SU-DHL-6 (cell line): ENCODE measurements at regions not wholly inside any gene's neighbourhood (a gene's known extent, or its start where the extent isn't known, plus 50 kb on each side); places are given as distances from the start of the nearest gene placed in this dataset.

Experiments
- H2AFZ ChIP-seq: fragments of 200-600 bp; sonication (generic); 2 replicates; pipeline ENCODE4 v1.6.1; 2014; ENCODE audit warnings: low read depth, mild to moderate bottlenecking, moderate library complexity, mixed read lengths, antibody characterized with exemption, low read length; ENCODE audit not compliant: severe bottlenecking
- H3F3A ChIP-seq: fragments of 200-600 bp; shearing (Covaris generic); 2 replicates; pipeline ENCODE4 v1.6.0; 2016; ENCODE audit warnings: antibody characterized with exemption, mild to moderate bottlenecking; ENCODE audit not compliant: insufficient read depth
- H3K27ac ChIP-seq: fragments of 200-600 bp; sonication (generic); 2 replicates; pipeline ENCODE4 v1.5.1; 2016; ENCODE audit warnings: low read depth, mild to moderate bottlenecking, low read length, moderate library complexity, mixed read lengths
- H3K27me3 ChIP-seq: fragments of 200-600 bp; sonication (generic), shearing (Covaris generic); 2 replicates; pipeline ENCODE4 v1.6.0; 2014; ENCODE audit warnings: mild to moderate bottlenecking, low read length
- H3K36me3 ChIP-seq: fragments of 200-600 bp; sonication (generic); 2 replicates; pipeline ENCODE4 v1.6.1; 2014; ENCODE audit warnings: mild to moderate bottlenecking, low read length, mixed read lengths
- H3K4me2 ChIP-seq: fragments of 300-600, 200-600 bp; shearing (Covaris generic), sonication (generic); 2 replicates; pipeline ENCODE4 v1.6.0; 2014; ENCODE audit warnings: low read length, low read depth, mild to moderate bottlenecking; ENCODE audit not compliant: poor library complexity, severe bottlenecking
- H3K4me3 ChIP-seq: fragments of 200-600 bp; sonication (generic); 2 replicates; pipeline ENCODE4 v1.5.1; 2014; ENCODE audit warnings: antibody characterized with exemption, low read length, mild to moderate bottlenecking, mixed read lengths; ENCODE audit not compliant: insufficient read depth, poor library complexity, severe bottlenecking
- H3K79me2 ChIP-seq: fragments of 200-600 bp; sonication (generic); 2 replicates; pipeline ENCODE4 v1.6.1; 2014; ENCODE audit warnings: mild to moderate bottlenecking, low read length, moderate library complexity; ENCODE audit not compliant: insufficient read depth
- H3K9ac ChIP-seq: fragments of 200-600 bp; sonication (generic); 2 replicates; pipeline ENCODE4 v1.7.0; 2014; ENCODE audit warnings: mild to moderate bottlenecking, low read length
- H3K9me2 ChIP-seq: fragments of 200-600 bp; sonication (generic); replicated peaks from 2 replicates; pipeline ENCODE4 v1.6.1; 2014; ENCODE audit warnings: low read length; ENCODE audit not compliant: insufficient read depth
- H3K9me3 ChIP-seq: fragments of 200-600 bp; sonication (generic); 2 replicates; pipeline ENCODE4 v1.6.1; 2014; ENCODE audit warnings: low read length, mixed read lengths; ENCODE audit not compliant: insufficient read depth
- H4K20me1 ChIP-seq: fragments of 200-600 bp; sonication (generic); 2 replicates; pipeline ENCODE4 v1.6.1; 2014; ENCODE audit warnings: low read depth, mild to moderate bottlenecking, antibody characterized with exemption, low read length, moderate library complexity, mixed read lengths
- EZH2phosphoT487 ChIP-seq: fragments of 200-600 bp; sonication (generic), shearing (Covaris generic); conservative IDR thresholded peaks from 2 replicates; pipeline ENCODE4 v1.6.1; 2018; ENCODE audit warnings: mild to moderate bottlenecking, antibody characterized with exemption, low read length, moderate library complexity, mixed read lengths
- TF ChIP-seq, protein P1 (sequence below): fragments of 200-600 bp; sonication (generic); IDR thresholded peaks from one replicate; pipeline ENCODE4 v1.5.1; 2017; ENCODE audit warnings: antibody characterized with exemption, mild to moderate bottlenecking, low read length, moderate library complexity; ENCODE audit not compliant: insufficient read depth, poor library complexity, severe bottlenecking

DNA sequence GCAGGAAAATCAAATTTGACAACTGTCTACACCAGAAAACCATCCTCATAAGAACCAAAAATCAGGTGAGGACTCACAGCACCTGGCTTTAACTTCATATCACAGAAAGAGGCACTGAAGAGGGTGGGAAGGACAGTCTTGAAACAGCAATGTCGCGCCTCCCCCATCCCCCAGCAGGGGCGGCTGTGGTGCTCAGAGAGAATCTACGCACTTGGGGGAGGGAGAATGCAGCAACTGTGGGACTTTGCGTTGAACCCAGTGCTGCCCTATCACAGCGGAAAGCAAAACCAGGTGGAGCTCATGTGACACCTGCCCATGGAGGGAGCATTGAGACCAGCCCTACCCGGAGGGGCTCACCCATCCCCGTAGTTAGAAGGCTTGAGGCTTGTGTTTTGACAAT is 191.8 kb downstream of the MSX2 start:
- Histone ChIP-seq H3K9me2 (no peaks in the 10 kb centered on the region), H3F3A (no peaks in the 10 kb centered on the region), H3K4me2 (no peak overlapping the region), H2AFZ (no peak overlapping the region), H3K36me3 (no peaks in the 10 kb centered on the region), H3K27me3 (no peaks in the 10 kb centered on the region), H4K20me1 (no peaks in the 10 kb centered on the region), H3K27ac (no peak overlapping the region), H3K9me3 (no peaks in the 10 kb centered on the region), H3K9ac (no peak overlapping the region), H3K79me2 (no peaks in the 10 kb centered on the region), H3K4me3 (no peak overlapping the region)
- no peak for TF ChIP-seq EZH2phosphoT487
- TF ChIP-seq, protein P1, sequence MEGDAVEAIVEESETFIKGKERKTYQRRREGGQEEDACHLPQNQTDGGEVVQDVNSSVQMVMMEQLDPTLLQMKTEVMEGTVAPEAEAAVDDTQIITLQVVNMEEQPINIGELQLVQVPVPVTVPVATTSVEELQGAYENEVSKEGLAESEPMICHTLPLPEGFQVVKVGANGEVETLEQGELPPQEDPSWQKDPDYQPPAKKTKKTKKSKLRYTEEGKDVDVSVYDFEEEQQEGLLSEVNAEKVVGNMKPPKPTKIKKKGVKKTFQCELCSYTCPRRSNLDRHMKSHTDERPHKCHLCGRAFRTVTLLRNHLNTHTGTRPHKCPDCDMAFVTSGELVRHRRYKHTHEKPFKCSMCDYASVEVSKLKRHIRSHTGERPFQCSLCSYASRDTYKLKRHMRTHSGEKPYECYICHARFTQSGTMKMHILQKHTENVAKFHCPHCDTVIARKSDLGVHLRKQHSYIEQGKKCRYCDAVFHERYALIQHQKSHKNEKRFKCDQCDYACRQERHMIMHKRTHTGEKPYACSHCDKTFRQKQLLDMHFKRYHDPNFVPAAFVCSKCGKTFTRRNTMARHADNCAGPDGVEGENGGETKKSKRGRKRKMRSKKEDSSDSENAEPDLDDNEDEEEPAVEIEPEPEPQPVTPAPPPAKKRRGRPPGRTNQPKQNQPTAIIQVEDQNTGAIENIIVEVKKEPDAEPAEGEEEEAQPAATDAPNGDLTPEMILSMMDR: no peak

DNA sequence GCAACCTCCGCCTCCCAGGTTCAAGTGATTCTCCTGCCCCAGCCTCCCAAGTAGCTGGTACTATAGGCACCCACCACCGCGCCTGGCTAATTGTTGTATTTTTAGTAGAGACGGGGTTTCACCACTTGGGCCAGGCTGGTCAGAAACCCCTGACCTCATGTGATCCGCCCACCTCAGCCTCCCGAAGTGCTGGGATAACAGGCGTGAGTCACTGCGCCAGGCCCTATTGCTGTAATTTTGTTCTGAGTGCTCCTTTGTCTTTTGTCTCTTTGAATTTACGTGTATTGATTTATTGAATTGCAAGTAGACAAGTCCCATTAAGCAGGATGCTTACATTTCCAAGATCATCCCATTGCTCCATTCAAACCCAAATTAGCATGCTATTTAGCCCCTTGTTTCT is 186.7 kb downstream of the MSX2 start:
- Histone ChIP-seq H3K4me3 (no peak overlapping the region), H2AFZ (no peak overlapping the region), H3K9me3 (no peaks in the 10 kb centered on the region), H3K36me3 (no peaks in the 10 kb centered on the region), H3K9me2 (no peaks in the 10 kb centered on the region), H3K79me2 (no peaks in the 10 kb centered on the region), H3K27ac (no peak overlapping the region), H3K4me2 (no peak overlapping the region), H4K20me1 (no peaks in the 10 kb centered on the region), H3F3A (no peaks in the 10 kb centered on the region), H3K27me3 (no peaks in the 10 kb centered on the region), H3K9ac (no peak overlapping the region)
- TF ChIP-seq, protein P1: no peak
- TF ChIP-seq EZH2phosphoT487: no peak

DNA sequence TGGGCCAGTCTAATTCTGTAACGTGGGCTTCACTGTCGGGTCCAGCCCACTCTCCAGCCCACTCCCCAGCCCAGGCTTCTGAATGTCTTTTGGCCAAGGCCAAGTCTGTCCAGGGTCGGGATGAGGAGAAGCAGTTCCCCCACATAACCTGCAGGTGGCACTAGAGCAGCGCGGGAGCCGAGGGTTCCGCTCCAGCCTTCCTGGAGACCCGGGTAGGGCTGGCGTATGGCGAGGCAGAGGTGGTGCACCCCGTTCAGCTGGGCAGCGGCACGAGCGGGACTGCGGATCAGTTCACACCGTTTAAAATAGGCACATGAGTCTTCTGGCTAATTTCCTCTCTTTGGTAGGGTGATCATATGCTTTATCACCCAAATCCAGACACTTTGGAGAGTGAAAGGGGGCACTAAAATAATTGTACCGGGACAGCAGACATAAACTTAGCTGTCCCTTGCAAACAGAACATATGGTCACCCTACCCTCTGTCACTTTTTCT is 185.9 kb downstream of the MSX2 start:
- no peak for TF ChIP-seq EZH2phosphoT487
- TF ChIP-seq, protein P1: peak; percentile 70
- no peak overlapping the region for H3K27ac ChIP-seq
- H3K79me2 ChIP-seq: no peaks in the 10 kb centered on the region
- H3K4me3 ChIP-seq: no peak overlapping the region
- no peaks in the 10 kb centered on the region for H3K36me3 ChIP-seq
- no peaks in the 10 kb centered on the region for H3K27me3 ChIP-seq
- H3K9me3 ChIP-seq: no peaks in the 10 kb centered on the region
- no peaks in the 10 kb centered on the region for H4K20me1 ChIP-seq
- H3K9ac ChIP-seq: no peak overlapping the region
- no peaks in the 10 kb centered on the region for H3K9me2 ChIP-seq
- no peaks in the 10 kb centered on the region for H3F3A ChIP-seq
- no peak overlapping the region for H2AFZ ChIP-seq
- no peak overlapping the region for H3K4me2 ChIP-seq
